ENCODE measurements at regions not wholly inside any gene's neighbourhood (a gene's known extent, or its start where the extent isn't known, plus 50 kb on each side); places are given as distances from the start of the nearest gene placed in this dataset.

DNA sequence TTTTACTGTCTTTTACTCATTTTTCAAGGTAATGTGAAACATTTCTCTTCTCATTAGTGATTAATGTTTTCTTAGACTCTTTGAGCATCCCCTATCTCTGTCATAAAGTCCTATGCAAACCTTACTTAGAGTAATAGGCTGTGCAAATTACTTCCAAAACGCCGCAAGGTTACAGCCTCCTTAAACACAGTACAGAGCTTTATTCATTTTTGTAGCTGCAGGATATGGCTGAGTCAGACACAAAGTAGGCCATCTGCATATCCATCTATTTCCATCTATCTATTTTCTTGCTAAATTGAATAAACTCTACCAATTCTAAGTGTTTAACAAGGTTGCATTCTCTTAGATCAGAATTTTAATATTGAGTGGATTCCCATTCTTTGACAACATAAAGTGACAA, 335.6 kb upstream of the SLC16A7 start:
- Histone ChIP-seq H3K4me3 (ENCODE audit: low read length) (no peak overlapping the region), H3K27ac (ENCODE audit: low read depth, low read length) (no peak overlapping the region), H3K9me3 (ENCODE audit: control insufficient read depth, low read length) (peaks cover 15% of the 10 kb centered on the region), H3K36me3 (ENCODE audit: control insufficient read depth, insufficient read depth, low read length) (no peaks in the 10 kb centered on the region), H3K27me3 (ENCODE audit: control insufficient read depth, insufficient read depth, low read length, poor library complexity, severe bottlenecking) (no peaks in the 10 kb centered on the region), H3K9ac (ENCODE audit: extremely low read depth, low read length, poor library complexity, severe bottlenecking) (no peak overlapping the region), H3K4me1 (ENCODE audit: control insufficient read depth, insufficient read depth, low read length) (no peaks in the 10 kb centered on the region)
- WGBS, 2 experiments (ENCODE audit: insufficient coverage in 1 of 2, insufficient read length in 1 of 2), result 76 to 86% methylated on average over 2 of the region's 2 CpGs
- TF ChIP-seq, protein P1, sequence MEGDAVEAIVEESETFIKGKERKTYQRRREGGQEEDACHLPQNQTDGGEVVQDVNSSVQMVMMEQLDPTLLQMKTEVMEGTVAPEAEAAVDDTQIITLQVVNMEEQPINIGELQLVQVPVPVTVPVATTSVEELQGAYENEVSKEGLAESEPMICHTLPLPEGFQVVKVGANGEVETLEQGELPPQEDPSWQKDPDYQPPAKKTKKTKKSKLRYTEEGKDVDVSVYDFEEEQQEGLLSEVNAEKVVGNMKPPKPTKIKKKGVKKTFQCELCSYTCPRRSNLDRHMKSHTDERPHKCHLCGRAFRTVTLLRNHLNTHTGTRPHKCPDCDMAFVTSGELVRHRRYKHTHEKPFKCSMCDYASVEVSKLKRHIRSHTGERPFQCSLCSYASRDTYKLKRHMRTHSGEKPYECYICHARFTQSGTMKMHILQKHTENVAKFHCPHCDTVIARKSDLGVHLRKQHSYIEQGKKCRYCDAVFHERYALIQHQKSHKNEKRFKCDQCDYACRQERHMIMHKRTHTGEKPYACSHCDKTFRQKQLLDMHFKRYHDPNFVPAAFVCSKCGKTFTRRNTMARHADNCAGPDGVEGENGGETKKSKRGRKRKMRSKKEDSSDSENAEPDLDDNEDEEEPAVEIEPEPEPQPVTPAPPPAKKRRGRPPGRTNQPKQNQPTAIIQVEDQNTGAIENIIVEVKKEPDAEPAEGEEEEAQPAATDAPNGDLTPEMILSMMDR (conservative IDR thresholded peaks at IDR 0.05), result no peak
- Mint-ChIP-seq H3K4me3 (no peak overlapping the region), H3K9me3 (peaks cover 11% of the 10 kb centered on the region), H3K27me3 (ENCODE audit: insufficient read depth) (no peaks in the 10 kb centered on the region), H3K27ac (no peak overlapping the region), H3K36me3 (ENCODE audit: low read depth) (no peaks in the 10 kb centered on the region), H3K4me1 (no peaks in the 10 kb centered on the region)
- DNase-seq, result no peak

DNA sequence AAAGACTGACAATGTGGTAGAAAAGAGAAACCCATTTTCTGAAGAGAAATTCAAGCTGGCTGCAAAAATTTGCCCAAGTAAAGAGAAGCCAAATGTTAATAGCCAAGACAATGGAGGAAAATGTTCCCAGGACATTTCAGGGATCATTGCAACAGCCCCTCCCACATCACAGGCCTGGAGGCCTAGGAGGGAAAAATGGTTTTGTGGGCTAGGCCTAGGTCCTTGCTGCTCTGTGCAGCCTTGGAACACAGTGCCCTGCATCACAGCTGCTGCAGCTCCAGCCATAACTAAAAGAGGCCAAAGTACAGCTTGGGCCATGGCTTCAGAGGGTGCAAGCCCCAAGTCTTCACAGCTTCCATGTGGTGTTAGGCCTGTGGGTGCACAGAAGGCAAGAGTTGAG, 332.4 kb upstream of the LRIG3 start:
- Histone ChIP-seq H3K27ac (ENCODE audit: low read depth, low read length) (no peak overlapping the region), H3K4me3 (ENCODE audit: low read length) (no peak overlapping the region), H3K9me3 (ENCODE audit: control insufficient read depth, low read length) (peaks cover 42% of the 10 kb centered on the region), H3K9ac (ENCODE audit: extremely low read depth, low read length, poor library complexity, severe bottlenecking) (no peak overlapping the region), H3K27me3 (ENCODE audit: control insufficient read depth, insufficient read depth, low read length, poor library complexity, severe bottlenecking) (no peaks in the 10 kb centered on the region), H3K4me1 (ENCODE audit: control insufficient read depth, insufficient read depth, low read length) (no peaks in the 10 kb centered on the region), H3K36me3 (ENCODE audit: control insufficient read depth, insufficient read depth, low read length) (no peaks in the 10 kb centered on the region)
- no peaks in the 10 kb centered on the region for H3K4me1 Mint-ChIP-seq
- TF ChIP-seq, protein P1 (conservative IDR thresholded peaks at IDR 0.05), result no peak
- DNase-seq, result no peak
- H3K27ac Mint-ChIP-seq, result no peak overlapping the region
- no peak overlapping the region for H3K4me3 Mint-ChIP-seq
- no peaks in the 10 kb centered on the region for H3K27me3 Mint-ChIP-seq (ENCODE audit: insufficient read depth)
- H3K9me3 Mint-ChIP-seq, result peaks cover 39% of the 10 kb centered on the region
- H3K36me3 Mint-ChIP-seq (ENCODE audit: low read depth), result peaks cover 12% of the 10 kb centered on the region

DNA sequence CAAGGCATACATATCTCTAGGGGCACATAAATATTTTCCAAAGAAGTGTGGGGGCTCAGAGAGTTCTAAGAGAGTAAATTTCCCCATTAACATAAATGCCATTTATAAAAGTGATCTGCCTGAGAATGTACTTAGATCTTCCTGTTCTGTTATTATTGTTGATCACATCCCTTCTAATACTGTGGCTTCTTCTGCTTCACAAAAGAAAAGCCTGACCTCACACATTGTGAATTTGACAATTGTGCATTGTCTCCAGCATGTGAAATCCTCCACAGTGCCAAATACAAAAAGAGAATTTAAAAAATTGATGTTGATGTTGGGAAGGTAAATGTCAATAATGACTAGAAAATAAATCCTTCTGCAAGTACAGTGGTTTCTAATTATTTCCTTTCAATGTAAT, 330.5 kb upstream of the LRIG3 start:
- Histone ChIP-seq H3K36me3 (ENCODE audit: control insufficient read depth, insufficient read depth, low read length) (no peaks in the 10 kb centered on the region), H3K4me1 (ENCODE audit: control insufficient read depth, insufficient read depth, low read length) (no peaks in the 10 kb centered on the region), H3K9me3 (ENCODE audit: control insufficient read depth, low read length) (peaks cover 30% of the 10 kb centered on the region), H3K4me3 (ENCODE audit: low read length) (no peak overlapping the region), H3K9ac (ENCODE audit: extremely low read depth, low read length, poor library complexity, severe bottlenecking) (no peak overlapping the region), H3K27me3 (ENCODE audit: control insufficient read depth, insufficient read depth, low read length, poor library complexity, severe bottlenecking) (no peaks in the 10 kb centered on the region), H3K27ac (ENCODE audit: low read depth, low read length) (no peak overlapping the region)
- DNase-seq, result no peak
- TF ChIP-seq, protein P1 (conservative IDR thresholded peaks at IDR 0.05), result no peak
- peaks cover 31% of the 10 kb centered on the region for H3K9me3 Mint-ChIP-seq
- H3K4me1 Mint-ChIP-seq, result no peaks in the 10 kb centered on the region
- no peak overlapping the region for H3K4me3 Mint-ChIP-seq
- H3K36me3 Mint-ChIP-seq (ENCODE audit: low read depth), result peaks cover 12% of the 10 kb centered on the region
- H3K27me3 Mint-ChIP-seq (ENCODE audit: insufficient read depth), result no peaks in the 10 kb centered on the region
- no peak overlapping the region for H3K27ac Mint-ChIP-seq

Data from endodermal cell (in vitro differentiated cells).